ENCODE measurements at regions not wholly inside any gene's neighbourhood (a gene's known extent, or its start where the extent isn't known, plus 50 kb on each side); places are given as distances from the start of the nearest gene placed in this dataset.

DNA sequence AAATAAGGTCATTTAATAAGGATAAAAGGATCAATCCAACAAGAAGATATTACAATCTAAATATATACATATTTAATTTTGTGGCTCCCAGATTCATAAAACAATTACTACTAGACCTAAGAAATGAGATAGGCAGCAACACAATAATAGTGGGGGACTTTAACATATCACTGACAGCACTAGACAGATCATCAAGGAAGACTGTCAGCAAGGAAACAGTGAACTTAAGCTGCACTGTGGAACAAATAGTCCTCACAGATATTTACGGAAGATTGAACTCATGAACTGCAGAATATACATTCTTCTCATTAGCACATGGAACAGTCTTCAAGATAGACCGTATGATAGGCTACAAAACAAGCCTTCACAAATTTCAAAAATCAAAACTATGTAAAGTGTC, 56.1 kb upstream of the NAP1L2 start:
- H3K14ac ChIP-seq (ENCODE audit: insufficient read depth, low read length) = no peak overlapping the region
- H3K79me1 ChIP-seq (ENCODE audit: insufficient read depth, low read depth, low read length, poor library complexity, severe bottlenecking) = no peaks in the 10 kb centered on the region
- no peak overlapping the region for H4K91ac ChIP-seq (ENCODE audit: insufficient read length, low read depth, low read length)
- Mint-ChIP-seq H3K36me3 (ENCODE audit: insufficient read depth in 1 of 3, low read depth in 3 of 3) (no peaks in the 10 kb centered on the region; a peak in 1 of 7 replicates), H3K4me1 (peaks cover 0 to 16% of the 10 kb centered on the region in 2 experiments; a peak in 2 of 4 replicates), H3K27me3 (ENCODE audit: low read depth) (no peaks in the 10 kb centered on the region), H3K27ac (no peak overlapping the region), H3K4me3 (no peak overlapping the region), H3K9me3 (peaks cover 53 to 63% of the 10 kb centered on the region in 2 experiments)
- no peak overlapping the region for H3K4ac ChIP-seq (ENCODE audit: low read depth, low read length)
- no peak overlapping the region for H3K9ac ChIP-seq (ENCODE audit: extremely low read depth, insufficient read length, low read length)
- TF ChIP-seq CTCF (conservative IDR thresholded peaks at IDR 0.05) = no peak
- H3K79me2 ChIP-seq (ENCODE audit: insufficient read depth, low read length) = no peaks in the 10 kb centered on the region
- H3K4me2 ChIP-seq (ENCODE audit: insufficient read depth, insufficient read length, low read length) = no peak overlapping the region
- H4K8ac ChIP-seq (replicated peaks; ENCODE audit: insufficient read length, low read depth, low read length) = no peak overlapping the region
- no peak overlapping the region for H2AK5ac ChIP-seq (ENCODE audit: insufficient read length, low read length)
- H4K5ac ChIP-seq (ENCODE audit: insufficient read length, low read depth, low read length) = no peak overlapping the region
- H3K23me2 ChIP-seq (ENCODE audit: insufficient read length, low read depth, low read length, poor library complexity, severe bottlenecking) = no peaks in the 10 kb centered on the region
- H3K18ac ChIP-seq (ENCODE audit: insufficient read length, low read depth, low read length) = no peak overlapping the region
- no CpG with 5 or more reads among the region's 2 CpGs for WGBS (ENCODE audit: extremely low coverage, insufficient read length, low lambda C conversion rate)
- H3T11ph ChIP-seq (ENCODE audit: low read length) = no peak overlapping the region
- H2BK20ac ChIP-seq (ENCODE audit: low read depth, low read length, poor library complexity, severe bottlenecking) = no peak overlapping the region
- H2BK5ac ChIP-seq (ENCODE audit: insufficient read length, low read length) = no peak overlapping the region
- H2BK120ac ChIP-seq (ENCODE audit: low read depth, low read length, poor library complexity, severe bottlenecking) = no peak overlapping the region
- H2AFZ ChIP-seq (ENCODE audit: low read length) = no peak overlapping the region
- no peak overlapping the region for H3K56ac ChIP-seq (ENCODE audit: insufficient read length, low read depth, low read length)
- H3K27ac ChIP-seq (ENCODE audit: insufficient read length, low read depth, low read length) = no peak overlapping the region
- peaks cover 18% of the 10 kb centered on the region for H3K9me3 ChIP-seq (ENCODE audit: control insufficient read depth, low read depth, low read length)
- no peak for DNase-seq
- H4K20me1 ChIP-seq (ENCODE audit: control insufficient read depth, insufficient read depth, insufficient read length) = no peaks in the 10 kb centered on the region
- H3K4me1 ChIP-seq (ENCODE audit: insufficient read depth, low read length) = no peaks in the 10 kb centered on the region
- no peak overlapping the region for H2BK15ac ChIP-seq (ENCODE audit: low read depth, low read length)
- H2BK12ac ChIP-seq (ENCODE audit: insufficient read length, low read depth, low read length) = no peak overlapping the region
- H3K23ac ChIP-seq (ENCODE audit: insufficient read length, low read depth, low read length) = no peak overlapping the region
- no peaks in the 10 kb centered on the region for H3K27me3 ChIP-seq (ENCODE audit: insufficient read depth, low read length)
